GM18502 (cell line): ENCODE measurements at regions not wholly inside any gene's neighbourhood (a gene's known extent, or its start where the extent isn't known, plus 50 kb on each side); places are given as distances from the start of the nearest gene placed in this dataset.

ENCODE experiments used
- ATAC-seq: cut with Tn5 transposase; IDR thresholded peaks from one replicate; pipeline ENCODE4 v1.9.1; 2021; ENCODE audit warnings: mild to moderate bottlenecking; ENCODE audit not compliant: unreplicated experiment, poor library complexity

DNA sequence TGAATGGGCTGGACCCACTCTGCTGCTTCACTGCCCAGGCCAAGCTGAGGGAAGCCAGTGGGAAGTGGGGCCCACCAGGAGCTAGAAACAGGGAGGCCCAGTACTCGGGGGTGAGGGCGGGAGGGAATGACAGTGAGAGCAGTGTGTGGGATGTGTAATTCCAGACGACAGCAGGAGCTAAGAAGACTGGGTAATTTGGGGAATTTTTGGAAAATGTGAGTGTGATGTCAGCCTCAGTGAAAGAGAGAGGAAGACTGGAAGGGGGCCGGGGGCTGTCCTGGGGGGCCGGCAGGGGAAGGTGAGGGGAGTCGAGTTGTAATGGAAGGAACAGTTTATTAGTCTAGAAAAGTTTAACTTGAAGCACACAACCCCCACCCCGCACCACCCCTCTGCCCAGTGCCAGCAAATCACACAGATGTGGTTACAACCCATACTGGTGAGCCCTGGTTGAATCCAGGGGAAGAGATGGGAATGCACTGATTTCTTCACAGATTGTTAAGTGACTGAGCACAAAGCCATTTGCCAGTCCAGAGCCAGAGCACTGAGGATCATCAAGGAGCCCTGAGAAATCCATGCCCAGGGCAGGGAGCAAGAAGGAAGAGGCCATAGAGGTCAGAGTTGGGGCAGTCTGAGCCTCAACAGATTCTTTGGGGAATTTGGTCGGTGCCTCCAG lies 76.7 kb upstream of the PKDCC start:
- ATAC-seq, result no peak

- no peak for ATAC-seq
These were observed 75.6 kb upstream of the PKDCC start for GRCh38 chr2:41972179-41972578.

GRCh38 chr2:41972819-41973218 lies 75.0 kb upstream of the PKDCC start:
- ATAC-seq, result no peak

GRCh38 chr2:41973871-41974270 lies 74.0 kb upstream of the PKDCC start:
- no peak for ATAC-seq

DNA sequence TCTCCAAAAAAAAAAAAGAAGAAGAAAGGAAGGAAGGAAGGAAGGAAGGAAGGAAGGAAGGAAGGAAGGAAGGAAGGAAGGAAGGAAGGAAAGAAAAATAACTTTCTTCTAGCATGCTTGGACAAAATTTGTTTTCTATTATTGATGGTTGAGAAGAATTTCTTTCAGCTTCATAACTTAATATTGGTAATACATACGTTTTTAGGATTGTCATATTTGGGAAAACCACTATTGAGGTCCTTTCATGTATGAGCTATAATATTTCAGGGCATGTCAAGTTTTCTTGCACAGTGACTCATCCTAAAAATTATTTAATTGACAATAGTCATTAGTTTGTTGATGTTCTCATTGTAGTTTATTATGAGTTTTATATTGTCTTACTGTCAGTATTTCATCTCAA lies 66.4 kb upstream of the PKDCC start:
- ATAC-seq, result no peak

GRCh38 chr2:41985573-41986095 lies 62.2 kb upstream of the PKDCC start:
- no peak for ATAC-seq

DNA sequence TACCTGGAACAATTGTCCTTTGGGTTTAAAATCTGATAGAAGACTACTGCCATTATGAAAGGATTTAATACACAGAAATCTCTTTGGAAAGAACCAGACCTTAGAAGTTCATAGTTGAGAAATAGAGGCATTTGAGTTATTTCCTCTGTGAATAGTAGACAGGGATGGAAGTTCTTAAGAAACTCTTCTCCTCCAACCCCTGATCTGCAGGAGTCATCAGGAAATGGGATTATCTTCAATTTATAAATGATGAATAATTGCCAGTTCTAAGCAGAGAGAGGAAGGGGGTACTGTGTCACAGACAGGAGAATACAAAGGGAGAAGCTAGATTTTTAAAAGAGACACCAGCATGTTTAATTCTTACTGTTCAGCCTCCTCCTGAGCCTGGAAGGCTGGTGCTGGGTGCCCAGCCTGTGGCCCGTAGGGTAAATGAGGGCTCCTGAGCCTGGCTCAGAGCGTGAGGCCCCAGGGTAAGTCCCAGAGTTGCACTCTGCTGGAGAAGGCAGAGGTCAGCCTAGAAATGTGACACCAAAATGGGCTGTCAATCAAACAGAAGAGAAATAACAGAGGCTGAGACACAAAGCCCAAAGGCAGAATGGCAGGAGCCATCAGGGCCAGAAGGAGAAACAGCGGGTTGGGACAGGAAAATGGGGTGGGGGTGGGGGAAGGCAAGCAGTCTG lies 58.2 kb upstream of the PKDCC start:
- ATAC-seq, result no peak

GRCh38 chr2:41990245-41990644 lies 57.6 kb upstream of the PKDCC start:
- ATAC-seq, result no peak

GRCh38 chr2:41990688-41991087 lies 57.1 kb upstream of the PKDCC start:
- no peak for ATAC-seq

DNA sequence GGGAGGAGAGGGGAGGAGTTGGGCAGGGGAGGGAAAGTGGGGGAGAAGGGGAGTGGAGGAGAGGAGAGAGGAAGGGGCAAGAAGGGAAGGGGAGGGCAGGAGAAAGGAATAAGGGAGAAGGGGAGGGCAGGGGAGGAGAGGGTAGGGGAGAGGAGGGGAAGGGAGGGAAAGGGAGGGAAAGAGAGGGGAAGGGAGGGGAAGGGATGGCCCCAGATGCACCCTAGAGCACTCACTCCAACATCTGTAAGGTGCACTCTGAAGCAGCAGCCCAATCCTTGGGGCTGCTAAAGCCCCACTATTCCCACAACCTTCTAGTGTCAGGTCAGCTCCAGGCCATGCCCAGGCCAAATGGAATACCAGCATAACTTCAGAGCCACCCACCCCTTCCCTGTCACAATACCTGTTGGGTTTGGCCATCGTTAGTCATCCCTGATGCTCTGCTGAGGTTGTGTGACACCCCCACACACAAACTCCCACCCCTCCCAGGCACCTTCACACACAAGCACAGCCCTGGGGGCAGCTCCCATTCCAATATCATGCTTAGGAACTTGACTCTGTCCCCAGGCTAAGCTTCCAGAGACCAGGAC lies 55.7 kb upstream of the PKDCC start:
- ATAC-seq, result no peak

GRCh38 chr2:41992671-41993434 lies 55.0 kb upstream of the PKDCC start:
- ATAC-seq, result no peak

DNA sequence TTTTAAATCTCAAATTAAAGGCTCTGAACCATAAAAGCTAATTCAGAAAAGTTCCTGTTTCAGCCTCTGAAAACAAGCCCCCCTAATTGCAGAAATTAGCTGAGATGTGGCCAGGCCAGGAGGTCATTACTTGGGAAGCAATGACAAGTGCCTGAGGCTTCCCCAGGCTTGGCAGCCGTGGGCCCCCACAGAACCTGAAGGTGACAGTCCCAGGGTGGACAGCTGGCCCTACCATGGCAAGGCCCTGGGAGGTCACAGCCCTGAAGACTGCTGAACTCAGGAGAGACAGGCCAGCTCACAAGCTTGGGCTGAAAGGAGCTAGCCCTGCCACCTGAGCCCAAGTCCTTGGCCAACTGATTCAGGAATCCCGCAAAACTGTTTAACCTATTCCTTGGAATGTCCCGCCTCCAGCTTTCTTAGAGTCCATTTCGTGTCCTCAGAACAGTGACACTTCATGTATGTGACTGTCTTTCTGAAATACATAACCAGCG lies 54.3 kb upstream of the PKDCC start:
- no peak for ATAC-seq

DNA sequence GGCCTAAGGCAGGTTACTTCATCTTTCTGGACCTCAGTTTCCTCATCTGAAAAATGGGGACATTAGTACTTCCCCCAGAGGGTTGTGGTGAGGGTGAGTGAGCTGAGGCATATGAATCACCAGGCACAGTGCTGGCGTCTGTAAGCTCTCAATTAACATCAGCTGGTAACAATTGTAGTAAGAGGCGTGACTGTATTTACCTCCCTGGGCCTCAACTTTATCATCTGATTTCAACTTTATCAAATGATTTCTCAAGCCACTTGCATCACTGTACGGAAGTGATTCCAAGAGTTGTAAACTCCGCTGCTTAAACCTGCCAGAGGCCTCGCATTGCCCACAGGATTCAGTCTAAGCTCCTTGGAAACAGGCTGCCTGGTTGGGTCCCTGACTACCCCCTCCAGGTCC lies 53.6 kb upstream of the PKDCC start:
- no peak for ATAC-seq

- no peak for ATAC-seq
These were observed 53.2 kb upstream of the PKDCC start for GRCh38 chr2:41994661-41995060.

- no peak for ATAC-seq
These were observed 50.3 kb upstream of the PKDCC start for GRCh38 chr2:41997561-41997960.
